ENCODE measurements at regions not wholly inside any gene's neighbourhood (a gene's known extent, or its start where the extent isn't known, plus 50 kb on each side); places are given as distances from the start of the nearest gene placed in this dataset.

DNA sequence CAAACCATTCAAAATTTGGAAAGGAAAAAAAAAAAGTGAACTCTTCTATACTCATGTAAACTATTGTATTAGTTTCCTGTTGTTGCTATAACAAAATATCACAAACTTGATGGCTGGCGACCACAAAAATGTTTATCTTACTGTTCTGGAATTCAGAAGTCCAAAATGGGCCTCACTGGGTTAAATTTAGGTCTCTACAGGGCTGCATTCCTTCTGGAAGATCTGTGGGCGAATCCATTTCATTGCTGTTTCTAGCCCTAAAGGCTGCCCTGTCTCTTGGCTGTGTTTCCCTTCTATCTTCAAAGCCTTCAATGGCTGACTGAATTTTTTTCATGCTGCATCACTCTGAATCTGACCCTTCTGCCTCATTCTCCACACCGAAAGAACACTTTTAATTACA is 105.1 kb upstream of the NAV3 start:
- TF ChIP-seq SP2 (tag by site-specific recombination; IDR thresholded peaks at IDR 0.05) (no peak), ZNF175 (tag by site-specific recombination; IDR thresholded peaks at IDR 0.05) (no peak), YY1 (tag by site-specific recombination; IDR thresholded peaks at IDR 0.05) (no peak), PBX3 (CRISPR knock-in tag; IDR thresholded peaks at IDR 0.05) (no peak), ZNF140 (tag by site-specific recombination; IDR thresholded peaks at IDR 0.05) (no peak), ZNF747 (tag by site-specific recombination; IDR thresholded peaks at IDR 0.05) (no peak)
- TF ChIP-seq, protein P1, sequence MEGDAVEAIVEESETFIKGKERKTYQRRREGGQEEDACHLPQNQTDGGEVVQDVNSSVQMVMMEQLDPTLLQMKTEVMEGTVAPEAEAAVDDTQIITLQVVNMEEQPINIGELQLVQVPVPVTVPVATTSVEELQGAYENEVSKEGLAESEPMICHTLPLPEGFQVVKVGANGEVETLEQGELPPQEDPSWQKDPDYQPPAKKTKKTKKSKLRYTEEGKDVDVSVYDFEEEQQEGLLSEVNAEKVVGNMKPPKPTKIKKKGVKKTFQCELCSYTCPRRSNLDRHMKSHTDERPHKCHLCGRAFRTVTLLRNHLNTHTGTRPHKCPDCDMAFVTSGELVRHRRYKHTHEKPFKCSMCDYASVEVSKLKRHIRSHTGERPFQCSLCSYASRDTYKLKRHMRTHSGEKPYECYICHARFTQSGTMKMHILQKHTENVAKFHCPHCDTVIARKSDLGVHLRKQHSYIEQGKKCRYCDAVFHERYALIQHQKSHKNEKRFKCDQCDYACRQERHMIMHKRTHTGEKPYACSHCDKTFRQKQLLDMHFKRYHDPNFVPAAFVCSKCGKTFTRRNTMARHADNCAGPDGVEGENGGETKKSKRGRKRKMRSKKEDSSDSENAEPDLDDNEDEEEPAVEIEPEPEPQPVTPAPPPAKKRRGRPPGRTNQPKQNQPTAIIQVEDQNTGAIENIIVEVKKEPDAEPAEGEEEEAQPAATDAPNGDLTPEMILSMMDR (tag by site-specific recombination; IDR thresholded peaks at IDR 0.05), result no peak

All from HEK293 (cell line).